SK-N-SH (cell line): ENCODE measurements at regions not wholly inside any gene's neighbourhood (a gene's known extent, or its start where the extent isn't known, plus 50 kb on each side); places are given as distances from the start of the nearest gene placed in this dataset.

Experiments used
- CTCF ChIA-PET: fragments of 300-600, 350-600 bp; formaldehyde crosslinking; extraction: SDS; loops from one replicate; lab custom pipeline; 2021; lab: Yijun Ruan, JAX
- POLR2A ChIA-PET: fragments of 350-600 bp; sonication (Branson Sonifier 250); formaldehyde crosslinking; extraction: SDS; loops from one replicate; lab custom pipeline; 2020; ENCODE audit warnings: antibody characterized with exemption, inconsistent platforms; lab: Yijun Ruan, JAX
- DNase-seq: peaks from one replicate; pipeline ENCODE4 v3.0.0; 2012
- H2AFZ ChIP-seq: fragments of 200-600 bp; sonication (generic); 2 replicates; pipeline ENCODE4 v1.8.1; 2016; ENCODE audit warnings: antibody characterized with exemption, mild to moderate bottlenecking, low read depth
- H3F3A ChIP-seq: fragments of 200-600 bp; sonication (generic); replicated peaks from 2 replicates; pipeline ENCODE3; 2016; ENCODE audit warnings: antibody characterized with exemption, mild to moderate bottlenecking; ENCODE audit not compliant: insufficient read depth
- H3K27ac ChIP-seq, 2 experiments: fragments of 200-500 bp in 1 of 2; fragments of 200-600 bp in 1 of 2; sonication (Bioruptor generic) in 1 of 2; sonication (generic), shearing (Covaris generic) in 1 of 2; 2 replicates each; pipeline versions ENCODE4 v1.5.1 to v1.6.1; 2014 to 2016; ENCODE audit warnings: low read depth in 2 of 2, inconsistent platforms in 1 of 2, low read length in 1 of 2, mild to moderate bottlenecking in 1 of 2, mixed read lengths in 1 of 2
- H3K27me3 ChIP-seq: fragments of 200-600 bp; sonication (generic), shearing (Covaris generic); 2 replicates; pipeline ENCODE4 v1.6.1; 2016; ENCODE audit warnings: mixed run types; ENCODE audit not compliant: insufficient read depth
- H3K36me3 ChIP-seq, 2 experiments: fragments of 200-500 bp in 1 of 2; fragments of 200-600 bp in 1 of 2; sonication (Bioruptor generic) in 1 of 2; sonication (generic) in 1 of 2; replicated peaks in 1 of 2; 2 replicates each; pipeline versions ENCODE3 to v1.5.1; 2014 to 2016; ENCODE audit warnings: low read length in 1 of 2, mild to moderate bottlenecking in 1 of 2; ENCODE audit not compliant: insufficient read depth in 2 of 2, control insufficient read depth in 1 of 2
- H3K4me1 ChIP-seq, 2 experiments: fragments of 200-500 bp in 1 of 2; fragments of 200-600 bp in 1 of 2; sonication (Bioruptor generic) in 1 of 2; sonication (generic), shearing (Covaris generic) in 1 of 2; 2 replicates each; pipeline versions ENCODE4 v1.5.1 to v1.6.1; 2014 to 2016; ENCODE audit warnings: low read depth in 1 of 2, low read length in 1 of 2, mixed run types in 1 of 2; ENCODE audit not compliant: insufficient read depth in 2 of 2, control insufficient read depth in 1 of 2
- H3K4me2 ChIP-seq: fragments of 200-600 bp; sonication (generic), shearing (Covaris generic); 2 replicates; pipeline ENCODE4 v1.6.1; 2017; ENCODE audit warnings: mixed run types
- H3K4me3 ChIP-seq, 2 experiments: fragments of 200-500 bp in 1 of 2; fragments of 200-600 bp in 1 of 2; sonication (Bioruptor generic) in 1 of 2; sonication (generic), shearing (Covaris generic) in 1 of 2; 2 replicates each; pipeline versions ENCODE4 v1.5.1 to v1.8.1; 2014 to 2016; ENCODE audit warnings: low read depth in 2 of 2, inconsistent platforms in 1 of 2, low read length in 1 of 2, mild to moderate bottlenecking in 1 of 2, mixed read lengths in 1 of 2, moderate library complexity in 1 of 2
- H3K79me2 ChIP-seq: fragments of 200-600 bp; sonication (generic); 2 replicates; pipeline ENCODE4 v1.8.1; 2017; ENCODE audit warnings: mild to moderate bottlenecking; ENCODE audit not compliant: insufficient read depth
- H3K9ac ChIP-seq: fragments of 200-600 bp; sonication (generic); 2 replicates; pipeline ENCODE4 v1.6.1; 2017; ENCODE audit warnings: mixed run types
- H3K9me2 ChIP-seq: fragments of 200-600 bp; sonication (generic); 2 replicates; pipeline ENCODE4 v1.6.1; 2017; ENCODE audit warnings: mixed run types
- H3K9me3 ChIP-seq: fragments of 200-600 bp; sonication (generic); 2 replicates; pipeline ENCODE4 v1.6.1; 2017; ENCODE audit warnings: mixed run types, mild to moderate bottlenecking, moderate library complexity
- H4K20me1 ChIP-seq: fragments of 200-600 bp; sonication (generic); 2 replicates; pipeline ENCODE4 v1.6.1; 2017; ENCODE audit warnings: mild to moderate bottlenecking, mixed run types; ENCODE audit not compliant: insufficient read depth
- CHD2 ChIP-seq: fragments of 150-350 bp; IDR thresholded peaks from 2 replicates; pipeline ENCODE4 v1.6.1; 2018; ENCODE audit warnings: low read length; ENCODE audit not compliant: partially characterized antibody
- ELF1 ChIP-seq: IDR thresholded peaks from 2 replicates; pipeline ENCODE4 v1.4.0; 2012
- EP300 ChIP-seq, 2 experiments: IDR thresholded peaks; 2 replicates each; pipeline versions ENCODE4 v1.4.0 to v1.6.1; 2012; ENCODE audit warnings: borderline replicate concordance in 1 of 2, low read depth in 1 of 2, low read length in 1 of 2
- EZH2phosphoT487 ChIP-seq: fragments of 200-600 bp; sonication (generic); IDR thresholded peaks from 2 replicates; pipeline ENCODE4 v1.6.1; 2017; ENCODE audit warnings: low read depth, mixed run types, mild to moderate bottlenecking, antibody characterized with exemption, moderate library complexity, borderline replicate concordance
- FOSL2 ChIP-seq: IDR thresholded peaks from 2 replicates; pipeline ENCODE4 v1.4.0; 2012; ENCODE audit warnings: low read depth, mild to moderate bottlenecking, moderate library complexity, borderline replicate concordance
- FOXJ3 ChIP-seq: sonication (generic); formaldehyde crosslinking; IDR thresholded peaks from 2 replicates; pipeline ENCODE4 v1.5.1; 2020; ENCODE audit warnings: mild to moderate bottlenecking, missing genetic modification reagents
- FOXM1 ChIP-seq: IDR thresholded peaks from 2 replicates; pipeline ENCODE4 v1.4.0; 2012; ENCODE audit warnings: low read depth, mild to moderate bottlenecking
- GABPA ChIP-seq: IDR thresholded peaks from 2 replicates; pipeline ENCODE4 v1.4.0; 2012; ENCODE audit warnings: low read depth, mild to moderate bottlenecking
- IRF3 ChIP-seq: fragments of 150-350 bp; IDR thresholded peaks from 2 replicates; pipeline ENCODE4 v1.6.1; 2016; ENCODE audit warnings: mild to moderate bottlenecking, low read depth, low read length
- JUND ChIP-seq: IDR thresholded peaks from 2 replicates; pipeline ENCODE4 v1.4.0; 2012
- MEF2A ChIP-seq: IDR thresholded peaks from 2 replicates; pipeline ENCODE4 v1.4.0; 2012; ENCODE audit warnings: low read depth, borderline replicate concordance
- NFIC ChIP-seq: IDR thresholded peaks from 2 replicates; pipeline ENCODE4 v1.4.0; 2012; ENCODE audit warnings: borderline replicate concordance
- POLR2AphosphoS5 ChIP-seq: IDR thresholded peaks from 2 replicates; pipeline ENCODE4 v1.6.1; 2012; ENCODE audit warnings: low read depth, low read length
- REST ChIP-seq: IDR thresholded peaks from 2 replicates; pipeline ENCODE4 v1.6.1; 2012; ENCODE audit warnings: mild to moderate bottlenecking, low read depth, low read length, moderate library complexity
- RFX5 ChIP-seq: IDR thresholded peaks from 2 replicates; pipeline ENCODE4 v1.6.1; 2012; ENCODE audit warnings: mild to moderate bottlenecking, improper control_type of control experiment, low read length
- SIN3A ChIP-seq: IDR thresholded peaks from 2 replicates; pipeline ENCODE4 v1.6.1; 2012; ENCODE audit warnings: low read depth, mild to moderate bottlenecking, low read length, moderate library complexity, borderline replicate concordance
- SMC3 ChIP-seq: IDR thresholded peaks from 2 replicates; pipeline ENCODE4 v1.6.1; 2012; ENCODE audit warnings: low read depth, low read length, improper control_type of control experiment
- TAF1 ChIP-seq: IDR thresholded peaks from 2 replicates; pipeline ENCODE4 v1.6.1; 2012; ENCODE audit warnings: low read depth, mild to moderate bottlenecking, low read length, moderate library complexity, borderline replicate concordance
- TCF12 ChIP-seq: IDR thresholded peaks from 2 replicates; pipeline ENCODE4 v1.4.0; 2012
- TEAD4 ChIP-seq: IDR thresholded peaks from 2 replicates; pipeline ENCODE4 v1.4.0; 2012; ENCODE audit warnings: mild to moderate bottlenecking, borderline replicate concordance; ENCODE audit not compliant: insufficient read depth
- USF1 ChIP-seq: IDR thresholded peaks from 2 replicates; pipeline ENCODE4 v1.4.0; 2012; ENCODE audit warnings: low read depth, borderline replicate concordance
- YY1 ChIP-seq: IDR thresholded peaks from 2 replicates; pipeline ENCODE4 v1.4.0; 2012; ENCODE audit warnings: low read depth, mild to moderate bottlenecking
- WGBS: methylation state at CpG from one replicate; pipeline ENCODE4 v1.1.6; 2017; ENCODE audit warnings: low lambda C conversion rate; 5-methylcytosine and 5-hydroxymethylcytosine counted together
- TF ChIP-seq, protein P1 (sequence below): IDR thresholded peaks from 2 replicates; pipeline ENCODE4 v1.4.0; 2012; ENCODE audit warnings: low read depth

DNA sequence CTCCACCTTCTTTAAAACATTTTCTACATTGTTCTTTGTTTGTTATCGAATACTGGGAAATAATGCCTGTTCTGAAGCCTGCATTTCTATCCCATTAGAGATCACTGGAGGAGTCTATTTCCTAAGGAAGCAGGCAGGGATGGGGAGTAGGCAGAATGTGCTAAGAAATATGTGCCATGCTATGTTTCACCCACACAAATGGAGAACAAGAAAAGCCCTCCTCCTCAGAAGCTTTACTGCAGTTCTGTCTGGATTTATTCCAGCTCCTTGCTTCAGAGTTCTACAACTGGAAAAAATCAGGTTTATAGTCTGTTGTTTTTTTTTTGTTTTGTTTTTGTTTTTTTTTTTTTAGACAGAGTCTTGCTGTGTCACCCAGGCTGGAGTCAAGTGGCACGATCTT, 825.1 kb downstream of the SLC4A3 start (continued):
- TF ChIP-seq USF1 (no peak), FOXM1 (no peak), IRF3 (no peak), GABPA (no peak), SMC3 (no peak), MEF2A (no peak)

DNA sequence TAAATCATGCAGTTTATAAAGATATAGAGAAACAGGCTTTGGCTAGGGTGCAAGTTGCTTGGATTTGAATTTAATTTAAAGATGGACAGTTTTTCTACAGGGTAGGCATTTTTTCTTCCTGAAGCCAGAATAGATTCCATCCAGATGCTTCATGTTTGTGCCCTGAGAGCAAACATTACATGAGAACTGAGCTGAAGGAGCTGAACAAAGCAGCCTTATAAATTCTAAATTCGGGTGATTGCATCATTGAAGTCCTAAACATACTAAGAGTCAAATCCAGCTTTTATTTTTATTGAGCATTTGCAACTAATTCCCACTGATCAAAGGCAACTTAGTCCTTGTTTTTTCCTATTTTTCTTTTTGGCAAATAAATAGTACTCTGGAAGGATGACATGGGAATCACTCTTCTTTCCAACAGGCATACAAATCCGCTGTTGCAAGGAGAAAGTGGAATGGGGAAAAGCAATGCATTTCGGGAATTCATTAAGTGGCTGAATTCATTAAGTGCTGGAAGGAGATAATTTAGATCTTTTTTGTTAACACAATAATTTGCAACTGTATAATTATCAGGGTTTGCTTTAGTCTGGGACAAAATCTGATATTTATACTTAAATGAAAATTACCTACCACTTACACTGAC, 828.0 kb downstream of the SLC4A3 start:
- ChIA-PET POLR2A (no interaction called here), CTCF (no interaction called here)
- H3K79me2 ChIP-seq = no peaks in the 10 kb centered on the region
- no peaks in the 10 kb centered on the region for H3F3A ChIP-seq
- no peak overlapping the region for H3K27ac ChIP-seq
- DNase-seq = no peak
- 7% methylated on average over 3 of the region's 3 CpGs for WGBS
- no peaks in the 10 kb centered on the region for H3K4me1 ChIP-seq
- no peaks in the 10 kb centered on the region for H3K9me3 ChIP-seq
- no peaks in the 10 kb centered on the region for H3K36me3 ChIP-seq
- H3K9ac ChIP-seq = no peak overlapping the region
- H4K20me1 ChIP-seq = no peaks in the 10 kb centered on the region
- no peak overlapping the region for H3K4me2 ChIP-seq
- TF ChIP-seq, protein P1, sequence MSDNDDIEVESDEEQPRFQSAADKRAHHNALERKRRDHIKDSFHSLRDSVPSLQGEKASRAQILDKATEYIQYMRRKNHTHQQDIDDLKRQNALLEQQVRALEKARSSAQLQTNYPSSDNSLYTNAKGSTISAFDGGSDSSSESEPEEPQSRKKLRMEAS = no peak
- TF ChIP-seq JUND (no peak), EP300 (IDR thresholded peaks at IDR 0.05; ENCODE audit: borderline replicate concordance in 1 of 2, low read depth in 1 of 2, low read length in 1 of 2) (no peak), TCF12 (no peak), REST (no peak), GABPA (no peak), EZH2phosphoT487 (no peak), TEAD4 (no peak), CHD2 (no peak), TAF1 (no peak), RFX5 (no peak), MEF2A (no peak), ELF1 (no peak), YY1 (no peak), NFIC (no peak), FOSL2 (no peak), USF1 (no peak), SIN3A (no peak), FOXJ3 (CRISPR knock-in tag) (no peak), POLR2AphosphoS5 (no peak)
- H2AFZ ChIP-seq = peak overlapping the region; percentile 41; the same call in 1 of the 2 replicates
- H3K9me2 ChIP-seq = no peaks in the 10 kb centered on the region
- H3K27me3 ChIP-seq = no peaks in the 10 kb centered on the region
- no peak overlapping the region for H3K4me3 ChIP-seq
